ENCODE measurements at regions not wholly inside any gene's neighbourhood (a gene's known extent, or its start where the extent isn't known, plus 50 kb on each side); places are given as distances from the start of the nearest gene placed in this dataset.

GRCh38 chr17:71371809-71372208 lies 749.0 kb upstream of the SOX9 start:
- TF ChIP-seq EP300 (IDR thresholded peaks at IDR 0.05) (no peak), CTCF (IDR thresholded peaks at IDR 0.05) (no peak)

Data from ovary (tissue), 3 donors.